GM23248 (cell line): ENCODE measurements at regions not wholly inside any gene's neighbourhood (a gene's known extent, or its start where the extent isn't known, plus 50 kb on each side); places are given as distances from the start of the nearest gene placed in this dataset.

Source experiments
- EZH2 ChIP-seq: fragments of 200-600 bp; sonication (generic); IDR thresholded peaks from 2 replicates; pipeline ENCODE4 v1.6.1; 2018; ENCODE audit warnings: antibody characterized with exemption, mild to moderate bottlenecking; ENCODE audit not compliant: insufficient read depth, poor library complexity, severe bottlenecking
- EZH2phosphoT487 ChIP-seq: fragments of 200-600 bp; sonication (generic); IDR thresholded peaks from 2 replicates; pipeline ENCODE4 v1.6.1; 2018; ENCODE audit warnings: antibody characterized with exemption, moderate library complexity, mild to moderate bottlenecking, low read depth; ENCODE audit not compliant: insufficient read depth

- TF ChIP-seq EZH2phosphoT487 (no peak), EZH2 (no peak)
These were observed 225.6 kb downstream of the DUSP6 start for GRCh38 chr12:89126712-89127111.
